Lung (tissue), 11 donors: ENCODE measurements at regions not wholly inside any gene's neighbourhood (a gene's known extent, or its start where the extent isn't known, plus 50 kb on each side); places are given as distances from the start of the nearest gene placed in this dataset.

Experiments used
- ATAC-seq: fragments of 200-7000 bp; cut with Tn5 transposase; one replicate; pipeline ENCODE4 v1.9.1; 2020; ENCODE audit warnings: moderate number of reproducible peaks; ENCODE audit not compliant: insufficient read depth, low FRiP score
- DNase-seq, 3 donors: peaks; one replicate each; pipeline ENCODE4 v3.0.0-alpha.2; 2013 to 2017
- H3K27ac ChIP-seq, 2 donors: one replicate each; pipeline ENCODE4 v1.5.1; 2013; ENCODE audit warnings: mild to moderate bottlenecking in 2 of 2, moderate library complexity in 2 of 2, control low read depth in 1 of 2, inconsistent platforms in 1 of 2, low read depth in 1 of 2, low read length in 1 of 2
- H3K27me3 ChIP-seq, 3 donors: one replicate each; pipeline ENCODE4 v1.5.1; 2013; ENCODE audit warnings: low read length in 2 of 3; ENCODE audit not compliant: control insufficient read depth in 3 of 3, insufficient read depth in 3 of 3
- H3K36me3 ChIP-seq, 4 donors: one replicate each; pipeline ENCODE4 v1.5.1; 2013; ENCODE audit warnings: low read length in 4 of 4, mild to moderate bottlenecking in 1 of 4, moderate library complexity in 1 of 4; ENCODE audit not compliant: control insufficient read depth in 4 of 4, insufficient read depth in 4 of 4
- H3K4me1 ChIP-seq, 5 donors: one replicate each; pipeline ENCODE4 v1.5.1; 2013; ENCODE audit warnings: low read length in 5 of 5, mild to moderate bottlenecking in 2 of 5, moderate library complexity in 1 of 5; ENCODE audit not compliant: control insufficient read depth in 5 of 5, insufficient read depth in 5 of 5
- H3K4me3 ChIP-seq: one replicate; pipeline ENCODE4 v1.5.1; 2013; ENCODE audit warnings: mild to moderate bottlenecking, control low read depth, moderate library complexity
- H3K9ac ChIP-seq, 2 donors: one replicate each; pipeline ENCODE4 v1.5.1; 2013; ENCODE audit warnings: low read length in 2 of 2, control low read depth in 1 of 2; ENCODE audit not compliant: insufficient read depth in 1 of 2
- H3K9me3 ChIP-seq, 4 donors: one replicate each; pipeline ENCODE4 v1.5.1; 2013; ENCODE audit warnings: low read length in 3 of 4, mild to moderate bottlenecking in 1 of 4, moderate library complexity in 1 of 4; ENCODE audit not compliant: control insufficient read depth in 4 of 4, insufficient read depth in 3 of 4
- CTCF ChIP-seq: IDR thresholded peaks from 2 replicates; pipeline ENCODE4 v1.5.1; 2012; ENCODE audit warnings: mild to moderate bottlenecking; ENCODE audit errors: control extremely low read depth, extremely low read depth
- WGBS, 2 donors: extraction: QIAGEN DNeasy Blood & Tissue Kit; methylation state at CpG; one replicate each; pipeline ENCODE4 v1.1.7; 2013; 5-methylcytosine and 5-hydroxymethylcytosine counted together
- donor health status: control.
- donor health status: control.
- donor health status: Bipolar disorder and iron deficiency.
- donor health status: healthy.
- donor health status: DM: yes; HTN: yes; CAD: no.

DNA sequence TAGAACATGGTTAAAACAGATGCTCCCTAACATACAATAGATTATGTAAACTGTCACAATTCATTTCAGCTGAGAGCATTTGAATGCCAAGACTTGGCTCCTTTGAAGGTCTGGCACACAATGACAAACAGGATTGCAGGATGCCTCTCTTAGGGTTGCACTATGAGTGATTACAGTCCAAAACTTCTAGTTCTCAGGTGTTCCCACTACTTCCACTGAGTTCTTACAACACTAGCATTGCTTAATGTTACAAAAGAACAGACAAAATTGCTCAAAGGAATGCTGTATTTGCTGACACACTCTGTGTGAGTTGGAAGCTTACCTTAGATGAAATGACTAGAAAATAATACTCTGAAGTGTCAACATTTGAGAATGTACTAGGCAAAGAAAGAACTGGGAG, 2413.8 kb upstream of the RAG2 start:
- Histone ChIP-seq H3K27ac (no peak overlapping the region), H3K4me3 (no peak overlapping the region), H3K9ac (no peak overlapping the region), H3K27me3 (no peaks in the 10 kb centered on the region), H3K4me1 (peaks cover 0 to 5% (median 4%) of the 10 kb centered on the region in 5 donors), H3K9me3 (peaks cover 0 to 10% (median 3%) of the 10 kb centered on the region in 4 donors), H3K36me3 (no peaks in the 10 kb centered on the region)
- DNase-seq (peak; percentile 14 to 46 (median 44)), ATAC-seq (no peak)
- no peak for TF ChIP-seq CTCF

DNA sequence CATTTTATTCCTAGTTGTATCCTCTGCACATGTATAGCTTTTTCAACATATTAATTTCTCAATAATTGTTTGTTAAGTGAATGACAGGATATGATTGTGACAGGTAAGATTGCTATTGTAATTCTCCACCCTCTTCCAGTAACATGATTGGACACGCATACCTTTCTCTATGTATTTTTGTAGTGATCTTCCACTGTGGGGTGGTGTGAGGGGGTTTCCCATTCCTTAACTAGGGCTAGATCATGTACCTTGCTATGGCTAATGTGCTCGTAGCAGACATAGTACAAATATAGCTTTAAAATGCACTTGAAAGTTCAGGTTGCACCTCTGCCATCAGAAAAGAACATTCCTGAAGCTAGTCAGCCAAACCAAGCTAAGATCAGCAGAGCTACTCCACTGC, 2392.8 kb upstream of the RAG2 start:
- no peak overlapping the region for H3K27ac ChIP-seq
- H3K9ac ChIP-seq, result no peak overlapping the region
- H3K9me3 ChIP-seq, result peaks cover 0 to 3% (median under 1%) of the 10 kb centered on the region in 4 donors
- H3K36me3 ChIP-seq, result no peaks in the 10 kb centered on the region
- no peak for ATAC-seq
- H3K27me3 ChIP-seq, result no peaks in the 10 kb centered on the region
- H3K4me3 ChIP-seq, result no peak overlapping the region
- DNase-seq, result no peak
- H3K4me1 ChIP-seq, result peaks cover 0 to 6% (median 0%) of the 10 kb centered on the region in 5 donors
- TF ChIP-seq CTCF, result no peak
- WGBS, 2 donors, result 64 to 66% methylated on average over 2 of the region's 2 CpGs

DNA sequence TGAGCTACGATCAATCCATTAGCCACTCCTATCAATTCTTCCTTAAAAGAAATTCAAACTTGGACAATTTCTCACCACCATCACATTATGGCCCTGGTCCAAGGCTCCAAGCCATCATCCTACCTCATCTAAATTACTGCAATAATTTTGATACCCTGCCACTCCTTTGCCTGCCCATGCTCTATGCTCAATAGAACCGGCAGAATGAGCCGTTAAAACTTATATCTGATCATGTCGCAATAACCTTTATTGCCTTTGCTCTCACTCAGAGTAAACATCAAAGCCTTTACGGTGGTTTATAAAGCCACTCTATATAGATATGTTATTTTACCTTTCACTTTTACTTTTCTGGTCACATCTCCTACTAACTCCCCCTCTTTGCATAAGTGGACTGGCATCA, 2392.1 kb upstream of the RAG2 start:
- no peak overlapping the region for H3K4me3 ChIP-seq
- DNase-seq (no peak), ATAC-seq (no peak)
- WGBS, 2 donors, result 65 to 71% methylated on average over 5 of the region's 5 CpGs
- peaks cover 0 to 3% (median 1%) of the 10 kb centered on the region in 4 donors for H3K9me3 ChIP-seq
- no peak for TF ChIP-seq CTCF
- peaks cover 0 to 6% (median 0%) of the 10 kb centered on the region in 5 donors for H3K4me1 ChIP-seq
- no peaks in the 10 kb centered on the region for H3K27me3 ChIP-seq
- no peak overlapping the region for H3K27ac ChIP-seq
- no peak overlapping the region for H3K9ac ChIP-seq
- H3K36me3 ChIP-seq, result no peaks in the 10 kb centered on the region

DNA sequence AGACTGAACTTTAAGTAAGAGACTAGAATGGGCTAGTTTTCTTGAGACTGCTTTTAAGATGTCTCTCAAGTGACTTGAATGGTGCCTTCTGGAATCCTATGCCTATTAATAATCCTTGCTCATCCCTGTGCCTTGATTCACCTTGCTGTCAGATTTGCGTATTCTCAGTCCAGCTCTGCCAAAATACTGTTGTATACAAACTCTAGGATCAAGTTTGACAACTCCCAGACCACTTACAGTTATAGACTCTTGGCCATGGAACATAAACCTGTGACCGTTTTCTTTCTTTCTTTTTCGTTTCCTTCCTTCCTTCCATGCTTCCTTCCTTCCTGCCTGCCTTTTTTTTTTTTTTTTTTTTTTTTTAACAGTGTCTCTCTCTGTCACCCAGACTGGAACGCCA, 2390.9 kb upstream of the RAG2 start:
- no peaks in the 10 kb centered on the region for H3K36me3 ChIP-seq
- no peak overlapping the region for H3K9ac ChIP-seq
- H3K27me3 ChIP-seq, result no peaks in the 10 kb centered on the region
- no peak for TF ChIP-seq CTCF
- no peak overlapping the region for H3K4me3 ChIP-seq
- peaks cover 0 to 3% (median 1%) of the 10 kb centered on the region in 4 donors for H3K9me3 ChIP-seq
- no peak overlapping the region for H3K27ac ChIP-seq
- DNase-seq (no peak), ATAC-seq (no peak)
- H3K4me1 ChIP-seq, result peaks cover 0 to 6% (median 0%) of the 10 kb centered on the region in 5 donors
- 68 to 79% methylated on average over 4 of the region's 4 CpGs for WGBS, 2 donors
